Activated CD8-positive, alpha-beta memory T cell treated with anti-CD3 and anti-CD28 coated beads, Interleukin-2, amount 50 U/mL, for 1 hour (primary cell): ENCODE measurements at regions not wholly inside any gene's neighbourhood (a gene's known extent, or its start where the extent isn't known, plus 50 kb on each side); places are given as distances from the start of the nearest gene placed in this dataset.

Experiments
- DNase-seq: peaks from one replicate; pipeline ENCODE4 v3.0.0-alpha.2; 2020; ENCODE audit errors: extremely low read depth

- no peak for DNase-seq
Measured at GRCh38 chr18:78564030-78564429, 415.6 kb upstream of the SALL3 start.

GRCh38 chr18:78564518-78564917 is 415.1 kb upstream of the SALL3 start:
- DNase-seq = no peak

- DNase-seq = no peak
Measured at GRCh38 chr18:78565240-78565639, 414.4 kb upstream of the SALL3 start.

- DNase-seq = no peak
Measured at GRCh38 chr18:78566065-78566464, 413.6 kb upstream of the SALL3 start.

GRCh38 chr18:78566720-78567119 is 412.9 kb upstream of the SALL3 start:
- DNase-seq = no peak

DNA sequence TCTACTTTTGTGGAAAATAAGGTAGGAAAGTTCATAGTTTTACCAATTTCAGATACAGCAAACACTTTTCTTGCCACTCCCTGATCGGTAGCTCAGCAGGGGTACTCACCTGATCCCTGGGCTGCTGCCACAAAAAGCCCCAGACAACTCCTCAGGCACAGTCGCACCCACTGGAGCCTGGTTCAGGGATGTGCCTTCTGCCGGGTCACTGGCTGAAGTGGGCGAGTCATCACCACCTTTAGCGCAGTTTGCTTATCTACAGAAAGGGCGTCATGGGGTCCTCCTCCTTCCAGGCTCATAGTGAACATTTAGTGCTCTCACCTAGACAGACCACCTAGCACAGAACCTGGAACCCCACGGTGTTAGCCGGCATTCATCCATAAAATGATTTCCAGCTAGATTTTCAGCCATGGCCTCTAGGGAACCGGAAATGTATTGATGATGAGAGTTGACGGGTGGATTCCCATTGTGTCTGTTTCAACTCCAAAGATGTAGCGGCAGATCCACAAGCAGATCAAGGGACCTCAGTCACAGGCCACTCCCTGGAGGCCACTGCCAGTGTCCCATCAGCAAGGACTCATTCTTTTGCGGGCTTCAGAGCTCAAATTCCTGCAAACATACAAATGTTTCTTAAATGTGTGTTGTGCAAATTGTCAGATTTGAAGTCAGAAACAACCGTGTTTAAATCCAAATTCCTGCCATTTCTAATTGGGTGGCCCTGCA is 408.4 kb upstream of the SALL3 start:
- no peak for DNase-seq

GRCh38 chr18:78571831-78572347 is 407.7 kb upstream of the SALL3 start:
- no peak for DNase-seq

- DNase-seq = no peak
Measured at GRCh38 chr18:78573773-78574172, 405.8 kb upstream of the SALL3 start.

DNA sequence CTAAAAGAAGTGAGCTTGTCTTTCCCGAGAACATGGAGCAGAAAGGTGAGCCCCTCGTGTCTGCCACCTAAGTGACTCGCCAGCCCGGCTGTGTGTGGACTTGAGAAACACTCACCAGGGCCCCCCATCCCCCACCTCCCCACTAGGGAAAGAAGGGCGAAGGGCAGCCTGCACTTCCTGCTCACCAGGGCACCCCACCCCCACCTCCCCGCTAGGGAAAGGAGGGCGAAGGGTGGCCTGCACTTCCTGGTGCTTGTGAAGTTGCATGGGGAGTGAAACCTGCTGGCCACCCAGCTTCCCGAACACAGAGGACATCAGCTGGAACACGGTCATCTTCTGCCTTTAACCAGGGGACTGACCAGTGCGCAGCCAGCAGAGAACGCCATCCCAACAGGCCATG is 402.7 kb upstream of the SALL3 start:
- no peak for DNase-seq

GRCh38 chr18:78579449-78579848 is 400.2 kb upstream of the SALL3 start:
- DNase-seq = no peak

- no peak for DNase-seq
Measured at GRCh38 chr18:78579854-78580577, 399.6 kb upstream of the SALL3 start.

GRCh38 chr18:78580835-78581339 is 398.7 kb upstream of the SALL3 start:
- no peak for DNase-seq

DNA sequence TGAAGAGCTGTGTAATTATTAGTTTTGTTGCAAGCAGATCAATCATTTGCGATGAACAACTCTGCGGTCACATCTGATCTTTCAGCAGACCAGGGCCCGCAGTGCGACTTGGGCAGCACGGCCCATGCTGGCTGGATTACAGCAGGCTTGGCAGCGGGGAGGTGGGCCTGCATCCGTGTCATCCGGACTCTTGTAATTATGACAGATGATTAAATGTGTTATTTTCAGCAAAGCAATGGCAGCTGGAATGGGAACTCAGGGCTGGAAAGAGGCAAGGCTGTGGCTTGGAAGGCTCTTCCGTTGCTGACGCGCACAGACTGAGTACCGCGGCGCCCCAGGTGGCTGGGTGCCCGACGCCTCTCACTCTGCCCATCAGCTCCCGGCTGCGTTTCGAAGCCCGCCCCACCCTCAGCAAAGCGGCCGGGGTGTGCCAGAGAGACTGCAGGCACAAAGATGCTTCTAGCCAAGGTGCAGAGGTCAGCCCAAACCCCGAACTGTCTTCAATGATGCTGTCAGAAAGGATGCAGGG is 397.4 kb upstream of the SALL3 start:
- no peak for DNase-seq

GRCh38 chr18:78582898-78583738 is 396.5 kb upstream of the SALL3 start:
- no peak for DNase-seq

DNA sequence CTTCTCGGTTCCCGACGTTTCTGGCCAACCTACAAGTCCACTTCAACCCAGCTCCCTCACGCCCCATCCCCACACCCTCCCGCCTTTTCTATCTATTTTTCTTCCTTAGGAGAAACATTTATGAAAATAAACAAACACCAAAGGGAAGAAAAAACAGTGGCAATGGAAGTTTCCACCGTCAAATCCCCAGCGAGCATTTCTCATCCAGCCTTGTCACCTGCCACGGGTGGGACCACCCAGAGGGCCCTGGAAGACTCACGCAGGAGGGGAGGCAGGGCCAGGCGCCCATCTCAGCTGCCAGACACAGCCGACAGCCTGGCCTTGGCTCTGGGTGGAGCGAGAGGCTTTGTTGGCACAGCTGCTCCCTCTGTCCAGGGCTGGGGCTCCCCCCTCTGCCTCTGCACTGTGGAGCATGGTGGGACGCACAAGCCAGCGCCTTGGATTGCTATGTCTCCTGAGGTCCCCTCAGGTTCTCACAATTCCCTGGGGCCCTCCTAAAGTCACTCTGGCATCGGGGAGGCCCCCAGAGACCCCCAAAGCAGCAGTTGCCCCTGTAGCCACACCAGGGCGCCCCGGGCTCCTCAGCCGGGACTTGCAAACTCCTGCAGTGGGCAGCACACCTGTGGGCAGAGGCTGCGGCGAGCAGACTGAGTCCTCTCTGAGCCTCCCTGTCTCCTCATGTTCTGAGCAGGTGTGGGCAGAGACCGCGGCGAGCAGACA is 395.7 kb upstream of the SALL3 start:
- DNase-seq = no peak

- DNase-seq = no peak
Measured at GRCh38 chr18:78584459-78585022, 395.1 kb upstream of the SALL3 start.

DNA sequence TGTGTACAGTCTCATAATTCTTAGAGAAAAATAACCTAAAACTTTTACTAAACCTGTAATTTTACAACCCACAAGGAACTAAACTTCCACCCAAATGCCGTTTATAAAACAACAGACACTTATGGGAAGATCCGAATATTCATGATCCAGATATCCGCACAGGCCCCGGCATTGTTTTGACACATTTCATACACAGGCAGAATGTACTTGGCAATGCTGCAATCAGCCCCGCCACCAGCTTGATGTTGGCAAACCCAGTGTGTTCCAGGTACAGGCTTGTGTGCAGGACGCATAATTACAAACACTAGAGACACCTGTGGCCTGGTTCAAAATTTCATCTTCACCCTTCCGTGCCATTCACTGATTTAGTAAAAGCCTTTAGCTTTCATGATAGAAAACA is 393.0 kb upstream of the SALL3 start:
- no peak for DNase-seq

GRCh38 chr18:78587096-78587495 is 392.5 kb upstream of the SALL3 start:
- DNase-seq = no peak

DNA sequence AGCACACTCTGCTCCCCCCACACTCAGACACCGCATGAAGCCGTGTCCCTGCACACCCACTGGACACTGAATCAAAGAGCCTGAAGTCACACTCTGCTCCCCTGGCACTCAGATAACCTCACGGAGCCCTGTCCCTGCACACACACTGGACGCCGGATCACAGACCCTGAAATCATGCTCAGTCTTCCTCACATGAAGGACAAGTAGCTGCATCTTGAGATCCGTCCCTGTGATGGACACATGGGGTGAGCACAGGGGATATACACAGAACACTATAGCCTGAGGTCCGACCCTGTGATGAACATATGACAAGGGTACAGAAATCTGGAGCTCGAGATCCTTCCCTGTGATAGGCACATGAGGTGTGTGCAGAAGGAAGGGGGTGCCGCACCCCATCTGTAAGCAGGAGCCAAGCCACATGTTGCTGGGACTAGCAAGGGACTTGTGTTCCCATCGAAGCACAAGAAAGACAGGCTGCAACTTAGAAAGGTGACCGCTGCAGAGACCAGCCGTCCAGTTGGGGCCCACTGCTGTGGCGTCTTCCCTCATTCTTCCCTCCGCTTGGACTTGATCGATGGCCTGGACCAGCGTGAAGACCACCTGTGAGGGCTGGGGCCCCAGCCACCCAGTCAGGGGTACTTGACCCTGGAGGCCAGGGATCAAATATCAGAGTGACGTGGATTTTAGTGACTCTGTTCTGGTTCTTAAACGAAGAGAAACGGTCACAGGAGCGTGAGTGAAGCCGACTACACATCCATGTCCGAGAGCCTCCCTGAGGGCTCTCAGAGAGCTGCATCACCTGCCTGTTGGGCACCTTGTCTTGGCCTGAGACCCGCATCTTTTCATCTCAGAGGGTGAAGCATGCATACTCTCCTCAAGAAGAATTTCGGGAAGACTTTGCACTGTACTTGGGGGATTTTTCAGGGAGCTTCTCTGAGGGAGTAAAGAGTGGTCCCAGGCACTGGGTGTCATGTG is 391.7 kb upstream of the SALL3 start:
- no peak for DNase-seq
